Endothelial cell of umbilical vein (primary cell): ENCODE measurements at regions not wholly inside any gene's neighbourhood (a gene's known extent, or its start where the extent isn't known, plus 50 kb on each side); places are given as distances from the start of the nearest gene placed in this dataset.

ENCODE experiments used
- BruUV-seq: library from RNA; stranded (reverse); fragments of 400-500 nt; replicated peaks from 2 replicates; lab custom pipeline; 2021; lab: Mats Ljungman, UMichigan
- CTCF ChIA-PET: fragments of 300-600, 350-600 bp; sonication (Branson Sonifier 250); formaldehyde crosslinking; loops from one replicate; lab custom pipeline; 2021; ENCODE audit warnings: antibody characterized with exemption, inconsistent platforms; lab: Charles Lee
- POLR2A ChIA-PET: fragments of 300-600, 350-600 bp; sonication (Branson Sonifier 250); formaldehyde crosslinking; loops from one replicate; lab custom pipeline; 2021; ENCODE audit warnings: antibody characterized with exemption, inconsistent platforms; lab: Charles Lee
- DNase-seq: peaks from one replicate; pipeline ENCODE4 v3.0.0-alpha.2; 2011; ENCODE audit warnings: low read depth, low spot score
- FAIRE-seq: peaks from 2 replicates; lab custom pipeline; 2011; peaks lifted over from hg19 to GRCh38; lab: Jason Lieb, UNC
- H2AFZ ChIP-seq: 2 replicates; pipeline ENCODE4 v1.6.0; 2012; ENCODE audit warnings: low read depth, low read length, control low read depth, inconsistent platforms
- H3K27ac ChIP-seq: 2 replicates; pipeline ENCODE4 v1.5.1; 2011; ENCODE audit warnings: low read depth, mild to moderate bottlenecking, control low read depth, low read length, moderate library complexity; ENCODE audit not compliant: insufficient read depth
- H3K27me3 ChIP-seq, 2 experiments: 2 replicates each; pipeline versions ENCODE4 v1.6.0 to v1.6.1; 2011; ENCODE audit warnings: low read length in 2 of 2, mixed read lengths in 1 of 2; ENCODE audit not compliant: control insufficient read depth in 2 of 2, insufficient read depth in 2 of 2
- H3K36me3 ChIP-seq, 2 experiments: 2 replicates in 1 of 2; 3 replicates in 1 of 2; pipeline ENCODE4 v1.5.1; 2011; ENCODE audit warnings: low read length in 2 of 2, mild to moderate bottlenecking in 1 of 2, moderate library complexity in 1 of 2; ENCODE audit not compliant: control insufficient read depth in 2 of 2, insufficient read depth in 2 of 2; ENCODE audit errors: extremely low read depth in 1 of 2
- H3K4me1 ChIP-seq: 3 replicates; pipeline ENCODE4 v1.5.1; 2011; ENCODE audit warnings: mild to moderate bottlenecking, low read length; ENCODE audit not compliant: control insufficient read depth, insufficient read depth; ENCODE audit errors: extremely low read depth
- H3K4me2 ChIP-seq: 2 replicates; pipeline ENCODE4 v1.6.1; 2011; ENCODE audit warnings: low read length, control low read depth, mixed read lengths; ENCODE audit not compliant: insufficient read depth
- H3K4me3 ChIP-seq, 3 experiments: fragments of 200-600 bp in 1 of 3; sonication (generic), shearing (Covaris generic) in 1 of 3; replicated peaks in 1 of 3; 2 replicates each; pipeline ENCODE4 v1.5.1; 2011 to 2016; ENCODE audit warnings: control low read depth in 3 of 3, low read length in 3 of 3, mild to moderate bottlenecking in 2 of 3, inconsistent platforms in 1 of 3, low read depth in 1 of 3, moderate library complexity in 1 of 3; ENCODE audit not compliant: insufficient read depth in 1 of 3
- H3K79me2 ChIP-seq: 2 replicates; pipeline ENCODE4 v1.6.0; 2012; ENCODE audit warnings: low read length, inconsistent platforms; ENCODE audit not compliant: control insufficient read depth, insufficient read depth
- H3K9ac ChIP-seq: replicated peaks from 2 replicates; pipeline ENCODE3; 2011; ENCODE audit warnings: low read length, control low read depth; ENCODE audit not compliant: insufficient read depth; ENCODE audit errors: extremely low read depth
- H3K9me1 ChIP-seq: replicated peaks from 3 replicates; pipeline ENCODE4 v1.6.0; 2011; ENCODE audit warnings: mild to moderate bottlenecking, low read length; ENCODE audit not compliant: control insufficient read depth, insufficient read depth; ENCODE audit errors: extremely low read depth
- H3K9me3 ChIP-seq: replicated peaks from 2 replicates; pipeline ENCODE4 v1.5.1; 2012; ENCODE audit warnings: low read length, inconsistent platforms; ENCODE audit not compliant: control insufficient read depth, insufficient read depth
- H4K20me1 ChIP-seq: replicated peaks from 2 replicates; pipeline ENCODE3; 2011; ENCODE audit warnings: mild to moderate bottlenecking, low read length; ENCODE audit not compliant: control insufficient read depth, insufficient read depth; ENCODE audit errors: extremely low read depth
- CTCF ChIP-seq, 2 donors: IDR thresholded peaks; 1 replicate in 1 of 2; 2 replicates in 1 of 2; pipeline ENCODE4 v1.5.1; 2011; ENCODE audit warnings: low read length in 2 of 2, mild to moderate bottlenecking in 2 of 2, moderate library complexity in 2 of 2, control low read depth in 1 of 2, inconsistent platforms in 1 of 2, low read depth in 1 of 2; ENCODE audit not compliant: insufficient read depth in 1 of 2; ENCODE audit errors: extremely low read depth in 1 of 2
- EZH2 ChIP-seq: IDR thresholded peaks from 2 replicates; pipeline ENCODE4 v1.6.1; 2012; ENCODE audit warnings: borderline replicate concordance, low read depth, mild to moderate bottlenecking, moderate library complexity, low read length, inconsistent platforms; ENCODE audit not compliant: severe bottlenecking
- MAX ChIP-seq: IDR thresholded peaks from 2 replicates; pipeline ENCODE4 v1.6.1; 2011; ENCODE audit not compliant: insufficient read depth, insufficient read length
- MYC ChIP-seq: IDR thresholded peaks from one replicate; pipeline ENCODE4 v1.6.1; 2011; ENCODE audit warnings: mild to moderate bottlenecking, low read depth, low read length
- POLR2A ChIP-seq: IDR thresholded peaks from 2 replicates; pipeline ENCODE4 v1.6.1; 2012; ENCODE audit warnings: low read depth, mild to moderate bottlenecking, control low read depth, low read length
- dilution Hi-C: fragments of 300-500 bp; cut with MboI; formaldehyde crosslinking; loops from one replicate; pipeline ENCODE4 v1.15.0; 2019; ENCODE audit warnings: low sequenced_read_pairs; ENCODE audit not compliant: extremely low pct_ligation_motif_present
- intact Hi-C: fragments of 100-400 bp; cut with micrococcal nuclease; formaldehyde crosslinking; loops from one replicate; pipeline ENCODE4 v1.10.0; 2022

- Histone ChIP-seq H3K4me1 (no peaks in the 10 kb centered on the region), H3K9me1 (no peaks in the 10 kb centered on the region), H3K9ac (no peak overlapping the region), H3K4me2 (no peak overlapping the region), H3K4me3 (no peak overlapping the region), H3K9me3 (peaks cover 8% of the 10 kb centered on the region), H3K27ac (no peak overlapping the region), H4K20me1 (no peaks in the 10 kb centered on the region), H3K36me3 (peaks cover 22 to 25% of the 10 kb centered on the region in 2 experiments), H3K27me3 (no peaks in the 10 kb centered on the region), H2AFZ (no peak overlapping the region), H3K79me2 (no peaks in the 10 kb centered on the region)
- DNase-seq (no peak), FAIRE-seq (no peak)
- TF ChIP-seq MAX: no peak
- no peak for TF ChIP-seq EZH2
- TF ChIP-seq MYC: no peak
- TF ChIP-seq POLR2A: no peak
- no peak for TF ChIP-seq CTCF (IDR thresholded peaks at IDR 0.05; ENCODE audit: extremely low read depth in 1 of 2, insufficient read depth in 1 of 2, low read depth in 1 of 2, low read length in 2 of 2)
- ChIA-PET POLR2A (no interaction called here), CTCF (interaction anchor here (0.6 to 5.5 kb wide), 13 partner anchors 15 to 490 kb away, joined by 3 to 47 read pairs (median 6); no protein-coding TSS in a partner anchor)
- intact Hi-C loops (loop anchor here (5.0 kb wide), 2 partner anchors 117 to 712 kb away; no protein-coding TSS in a partner anchor), dilution Hi-C loops (no loop called here)
- BruUV-seq: no TSS peak
Measured at GRCh38 chr20:52084727-52085126, 106.9 kb downstream of the ZFP64 start.
